CD4-positive, alpha-beta memory T cell (primary cell): ENCODE measurements at regions not wholly inside any gene's neighbourhood (a gene's known extent, or its start where the extent isn't known, plus 50 kb on each side); places are given as distances from the start of the nearest gene placed in this dataset.
A peak's percentile ranks its signal among the peaks of the same experiment; 100 is the strongest.

Experiments
- CTCF ChIA-PET: fragments of 350-600 bp; sonication (Branson Sonifier 250); formaldehyde crosslinking; loops from one replicate; lab custom pipeline; 2021; ENCODE audit warnings: inconsistent platforms; ENCODE audit not compliant: partially characterized antibody; lab: Charles Lee
- POLR2A ChIA-PET: fragments of 350-600 bp; sonication (Branson Sonifier 250); formaldehyde crosslinking; loops from one replicate; lab custom pipeline; 2021; ENCODE audit not compliant: partially characterized antibody; lab: Charles Lee
- DNase-seq, 5 donors: peaks; one replicate each; pipeline versions ENCODE4 v3.0.0 to v3.0.0-alpha.2; 2020 to 2022; ENCODE audit warnings: mixed read lengths in 1 of 5
- H3K27ac ChIP-seq: one replicate; pipeline ENCODE4 v1.7.0; 2013; ENCODE audit warnings: low read depth, low read length
- H3K27me3 ChIP-seq: 2 replicates; pipeline ENCODE4 v1.7.0; 2013; ENCODE audit warnings: mild to moderate bottlenecking, low read length, moderate library complexity; ENCODE audit not compliant: insufficient read depth
- H3K36me3 ChIP-seq: 2 replicates; pipeline ENCODE4 v1.7.0; 2013; ENCODE audit warnings: mild to moderate bottlenecking, low read length, moderate library complexity; ENCODE audit not compliant: insufficient read depth
- H3K4me1 ChIP-seq: 2 replicates; pipeline ENCODE4 v1.7.0; 2013; ENCODE audit warnings: mild to moderate bottlenecking, low read length, moderate library complexity; ENCODE audit not compliant: insufficient read depth
- H3K4me3 ChIP-seq, 2 donors: one replicate each; pipeline ENCODE4 v1.7.0; 2013; ENCODE audit warnings: low read length in 2 of 2, mild to moderate bottlenecking in 1 of 2
- H3K9me3 ChIP-seq, 2 donors: one replicate each; pipeline ENCODE4 v1.7.0; 2013; ENCODE audit warnings: low read length in 2 of 2, control low read depth in 1 of 2; ENCODE audit not compliant: control insufficient read depth in 1 of 2
- H3K27ac Mint-ChIP-seq, 7 donors: one replicate each; pipeline ENCODE4 v1.8.0; 2020 to 2021; ENCODE audit warnings: mixed read lengths in 7 of 7, mild to moderate bottlenecking in 6 of 7, inconsistent platforms in 3 of 7, moderate library complexity in 3 of 7
- H3K27me3 Mint-ChIP-seq, 2 donors: one replicate each; pipeline ENCODE4 v1.8.0; 2020 to 2021; ENCODE audit warnings: mixed read lengths in 2 of 2
- H3K36me3 Mint-ChIP-seq, 2 donors: one replicate each; pipeline ENCODE4 v1.8.0; 2020 to 2021; ENCODE audit warnings: mixed read lengths in 2 of 2, inconsistent platforms in 1 of 2, mild to moderate bottlenecking in 1 of 2
- H3K4me1 Mint-ChIP-seq, 4 donors: one replicate each; pipeline ENCODE4 v1.8.0; 2020 to 2021; ENCODE audit warnings: mixed read lengths in 4 of 4, mild to moderate bottlenecking in 1 of 4
- H3K4me3 Mint-ChIP-seq, 8 donors: one replicate each; pipeline ENCODE4 v1.8.0; 2020 to 2021; ENCODE audit warnings: mixed read lengths in 8 of 8, mild to moderate bottlenecking in 7 of 8, moderate library complexity in 6 of 8, inconsistent platforms in 3 of 8
- H3K9me3 Mint-ChIP-seq, 8 donors: one replicate each; pipeline ENCODE4 v1.8.0; 2020 to 2021; ENCODE audit warnings: mixed read lengths in 8 of 8, mild to moderate bottlenecking in 5 of 8, inconsistent platforms in 3 of 8, moderate library complexity in 1 of 8
- intact Hi-C: fragments of 100-400 bp; cut with micrococcal nuclease; formaldehyde crosslinking; loops from one replicate; pipeline ENCODE4 v1.15.1; 2023

GRCh38 chr3:30963223-30963722, 68.8 kb upstream of the GADL1 start:
- H3K9me3 ChIP-seq = no peaks in the 10 kb centered on the region
- intact Hi-C loops = no loop called here
- no peak overlapping the region for H3K4me3 Mint-ChIP-seq

GRCh38 chr3:30964612-30965011, 70.2 kb upstream of the GADL1 start:
- no peak overlapping the region for H3K27ac ChIP-seq
- peaks cover 5 to 6% of the 10 kb centered on the region in 2 donors for H3K27me3 Mint-ChIP-seq
- H3K9me3 Mint-ChIP-seq = peaks cover 0 to 4% (median under 1%) of the 10 kb centered on the region in 8 donors
- no peak overlapping the region for H3K27ac Mint-ChIP-seq
- ChIA-PET POLR2A (no interaction called here), CTCF (no interaction called here)
- no peaks in the 10 kb centered on the region for H3K27me3 ChIP-seq
- intact Hi-C loops = no loop called here
- H3K4me1 Mint-ChIP-seq = peaks cover 0 to 1% (median 0%) of the 10 kb centered on the region in 4 donors
- H3K9me3 ChIP-seq = no peaks in the 10 kb centered on the region
- no peak for DNase-seq
- no peak overlapping the region for H3K4me3 Mint-ChIP-seq
- H3K36me3 ChIP-seq = no peaks in the 10 kb centered on the region
- H3K4me1 ChIP-seq = no peaks in the 10 kb centered on the region
- H3K36me3 Mint-ChIP-seq = no peaks in the 10 kb centered on the region
- H3K4me3 ChIP-seq = no peak overlapping the region

More at GRCh38 chr3:30963223-30963722, 68.8 kb upstream of the GADL1 start:
- Histone ChIP-seq H3K36me3 (no peaks in the 10 kb centered on the region), H3K4me1 (no peaks in the 10 kb centered on the region), H3K4me3 (no peak overlapping the region), H3K27ac (no peak overlapping the region), H3K27me3 (no peaks in the 10 kb centered on the region)
- Mint-ChIP-seq H3K27ac (no peak overlapping the region), H3K4me1 (peaks cover 0 to 1% (median 0%) of the 10 kb centered on the region in 4 donors), H3K9me3 (peaks cover under 1 to 16% (median 4%) of the 10 kb centered on the region in 8 donors), H3K27me3 (peaks cover 5 to 7% of the 10 kb centered on the region in 2 donors), H3K36me3 (peaks cover under 1 to 3% of the 10 kb centered on the region in 2 donors)
- ChIA-PET POLR2A (no interaction called here), CTCF (no interaction called here)
- no peak for DNase-seq

- no peak overlapping the region for H3K4me3 Mint-ChIP-seq
- Histone ChIP-seq H3K27me3 (no peaks in the 10 kb centered on the region), H3K4me1 (no peaks in the 10 kb centered on the region), H3K36me3 (no peaks in the 10 kb centered on the region), H3K4me3 (no peak overlapping the region), H3K9me3 (no peaks in the 10 kb centered on the region), H3K27ac (no peak overlapping the region)
- H3K27me3 Mint-ChIP-seq = peaks cover 5 to 6% of the 10 kb centered on the region in 2 donors
- H3K27ac Mint-ChIP-seq = no peak overlapping the region
- ChIA-PET CTCF (interaction anchor here (1.3 kb wide), 1 partner anchor 14 kb away, joined by 3 read pairs; no protein-coding TSS in a partner anchor), POLR2A (no interaction called here)
- no peaks in the 10 kb centered on the region for H3K36me3 Mint-ChIP-seq
- intact Hi-C loops = no loop called here
- DNase-seq = no peak
- H3K4me1 Mint-ChIP-seq = peaks cover 2 to 7% (median 5%) of the 10 kb centered on the region in 4 donors
- H3K9me3 Mint-ChIP-seq = peaks cover 0 to 3% (median 0%) of the 10 kb centered on the region in 8 donors
These were observed 72.4 kb upstream of the GADL1 start for GRCh38 chr3:30966896-30967295.

GRCh38 chr3:30970183-30970582, 75.7 kb upstream of the GADL1 start:
- Mint-ChIP-seq H3K4me3 (no peak overlapping the region), H3K27ac (no peak overlapping the region), H3K27me3 (peaks cover 2 to 5% of the 10 kb centered on the region in 2 donors), H3K9me3 (no peaks in the 10 kb centered on the region), H3K36me3 (no peaks in the 10 kb centered on the region), H3K4me1 (peaks cover 2 to 7% (median 5%) of the 10 kb centered on the region in 4 donors)
- H3K4me1 ChIP-seq = no peaks in the 10 kb centered on the region
- no peaks in the 10 kb centered on the region for H3K36me3 ChIP-seq
- ChIA-PET POLR2A (no interaction called here), CTCF (interaction anchor here (1.5 kb wide), 1 partner anchor 408 kb away, joined by 3 read pairs; no protein-coding TSS in a partner anchor)
- H3K27me3 ChIP-seq = no peaks in the 10 kb centered on the region
- DNase-seq = peak in 4 of 5 donors; percentile 6 to 23 (median 20)
- no peaks in the 10 kb centered on the region for H3K9me3 ChIP-seq
- H3K27ac ChIP-seq = no peak overlapping the region
- intact Hi-C loops = loop anchor here (1.0 to 10.0 kb wide), 2 partner anchors 478 to 565 kb away; partner anchors contain the start of gene STT3B
- no peak overlapping the region for H3K4me3 ChIP-seq

- Mint-ChIP-seq H3K27ac (no peak overlapping the region), H3K36me3 (no peaks in the 10 kb centered on the region), H3K4me3 (no peak overlapping the region), H3K9me3 (no peaks in the 10 kb centered on the region), H3K27me3 (peaks cover 0 to 2% of the 10 kb centered on the region in 2 donors), H3K4me1 (peaks cover 2 to 7% (median 5%) of the 10 kb centered on the region in 4 donors)
- H3K36me3 ChIP-seq = no peaks in the 10 kb centered on the region
- intact Hi-C loops = loop anchor here (10.0 kb wide), 1 partner anchor 562 kb away; the partner anchor contains the start of gene STT3B
- DNase-seq = no peak
- H3K4me1 ChIP-seq = no peaks in the 10 kb centered on the region
- H3K4me3 ChIP-seq = no peak overlapping the region
- H3K27ac ChIP-seq = no peak overlapping the region
- POLR2A ChIA-PET = no interaction called here
- no peaks in the 10 kb centered on the region for H3K27me3 ChIP-seq
- H3K9me3 ChIP-seq = no peaks in the 10 kb centered on the region
- CTCF ChIA-PET = no interaction called here
These were observed 78.0 kb upstream of the GADL1 start for GRCh38 chr3:30972449-30972848.

GRCh38 chr3:30974071-30974470, 79.6 kb upstream of the GADL1 start:
- H3K4me3 ChIP-seq = no peak overlapping the region
- no peak overlapping the region for H3K27ac ChIP-seq
- Mint-ChIP-seq H3K36me3 (no peaks in the 10 kb centered on the region), H3K27me3 (no peaks in the 10 kb centered on the region), H3K4me3 (no peak overlapping the region), H3K9me3 (no peaks in the 10 kb centered on the region), H3K4me1 (peaks cover 2 to 7% (median 5%) of the 10 kb centered on the region in 4 donors), H3K27ac (no peak overlapping the region)
- no peaks in the 10 kb centered on the region for H3K4me1 ChIP-seq
- ChIA-PET CTCF (no interaction called here), POLR2A (no interaction called here)
- intact Hi-C loops = loop anchor here (10.0 kb wide), 1 partner anchor 561 kb away; the partner anchor contains the start of gene STT3B
- H3K36me3 ChIP-seq = no peaks in the 10 kb centered on the region
- H3K9me3 ChIP-seq = no peaks in the 10 kb centered on the region
- no peaks in the 10 kb centered on the region for H3K27me3 ChIP-seq
- no peak for DNase-seq

- H3K27me3 ChIP-seq = no peaks in the 10 kb centered on the region
- no peaks in the 10 kb centered on the region for H3K36me3 ChIP-seq
- Mint-ChIP-seq H3K4me3 (no peak overlapping the region), H3K9me3 (no peaks in the 10 kb centered on the region), H3K36me3 (no peaks in the 10 kb centered on the region), H3K27ac (no peak overlapping the region), H3K4me1 (no peaks in the 10 kb centered on the region), H3K27me3 (no peaks in the 10 kb centered on the region)
- H3K4me1 ChIP-seq = no peaks in the 10 kb centered on the region
- H3K9me3 ChIP-seq = no peaks in the 10 kb centered on the region
- intact Hi-C loops = loop anchor here (10.0 kb wide), 1 partner anchor 557 kb away; the partner anchor contains the start of gene STT3B
- DNase-seq = no peak
- H3K4me3 ChIP-seq = no peak overlapping the region
- H3K27ac ChIP-seq = no peak overlapping the region
- ChIA-PET CTCF (no interaction called here), POLR2A (interaction anchor here (0.7 kb wide), 1 partner anchor 577 kb away, joined by 3 read pairs; no protein-coding TSS in a partner anchor)
These were observed 83.1 kb upstream of the GADL1 start for GRCh38 chr3:30977592-30977991.
